Smooth muscle cell (in vitro differentiated cells): ENCODE measurements at regions not wholly inside any gene's neighbourhood (a gene's known extent, or its start where the extent isn't known, plus 50 kb on each side); places are given as distances from the start of the nearest gene placed in this dataset.

Experiments used
- DNase-seq: peaks from one replicate; lab custom pipeline; 2025; ENCODE audit not compliant: unreplicated experiment; lab: John Stamatoyannopoulos, UW
- H2AFZ ChIP-seq: fragments of 200-600 bp; sonication (generic); 2 replicates; pipeline ENCODE4 v1.6.0; 2016; ENCODE audit warnings: antibody characterized with exemption, low read depth, mild to moderate bottlenecking
- H3F3A ChIP-seq: fragments of 200-600 bp; sonication (generic); 2 replicates; pipeline ENCODE4 v1.6.0; 2017; ENCODE audit warnings: antibody characterized with exemption, low read depth
- H3K27ac ChIP-seq: fragments of 200-600 bp; sonication (generic); 2 replicates; pipeline ENCODE4 v1.5.1; 2016; ENCODE audit warnings: low read depth, mild to moderate bottlenecking
- H3K27me3 ChIP-seq: fragments of 200-600 bp; sonication (generic); 2 replicates; pipeline ENCODE4 v1.6.1; 2016; ENCODE audit warnings: low read depth, mild to moderate bottlenecking
- H3K36me3 ChIP-seq: fragments of 200-600 bp; sonication (generic); 2 replicates; pipeline ENCODE4 v1.5.1; 2016; ENCODE audit warnings: low read depth
- H3K4me1 ChIP-seq: fragments of 200-600 bp; sonication (generic); 2 replicates; pipeline ENCODE4 v1.5.1; 2016; ENCODE audit warnings: low read depth
- H3K4me2 ChIP-seq: fragments of 200-600 bp; sonication (generic); 2 replicates; pipeline ENCODE4 v1.6.0; 2016; ENCODE audit warnings: mild to moderate bottlenecking
- H3K4me3 ChIP-seq: fragments of 200-600 bp; sonication (generic); 2 replicates; pipeline ENCODE4 v1.5.1; 2016; ENCODE audit warnings: mild to moderate bottlenecking
- H3K79me2 ChIP-seq: fragments of 200-600 bp; sonication (generic); 2 replicates; pipeline ENCODE4 v1.6.0; 2016; ENCODE audit warnings: low read depth, mild to moderate bottlenecking
- H3K9ac ChIP-seq: fragments of 200-600 bp; sonication (generic); 2 replicates; pipeline ENCODE4 v1.6.0; 2016; ENCODE audit warnings: low read depth
- H3K9me3 ChIP-seq: fragments of 200-600 bp; sonication (generic); replicated peaks from 2 replicates; pipeline ENCODE4 v1.5.1; 2016; ENCODE audit warnings: low read depth
- H4K20me1 ChIP-seq: fragments of 200-600 bp; sonication (generic); 2 replicates; pipeline ENCODE4 v1.6.0; 2016; ENCODE audit warnings: low read depth
- WGBS: methylation state at CpG from one replicate; pipeline ENCODE4 v1.1.7; 2016; ENCODE audit warnings: low lambda C conversion rate; 5-methylcytosine and 5-hydroxymethylcytosine counted together
- TF ChIP-seq, protein P1 (sequence below): fragments of 200-600 bp; sonication (generic); IDR thresholded peaks from 2 replicates; pipeline ENCODE4 v1.5.1; 2017; ENCODE audit warnings: borderline replicate concordance, mild to moderate bottlenecking, antibody characterized with exemption; ENCODE audit not compliant: insufficient read depth, poor library complexity, severe bottlenecking

DNA sequence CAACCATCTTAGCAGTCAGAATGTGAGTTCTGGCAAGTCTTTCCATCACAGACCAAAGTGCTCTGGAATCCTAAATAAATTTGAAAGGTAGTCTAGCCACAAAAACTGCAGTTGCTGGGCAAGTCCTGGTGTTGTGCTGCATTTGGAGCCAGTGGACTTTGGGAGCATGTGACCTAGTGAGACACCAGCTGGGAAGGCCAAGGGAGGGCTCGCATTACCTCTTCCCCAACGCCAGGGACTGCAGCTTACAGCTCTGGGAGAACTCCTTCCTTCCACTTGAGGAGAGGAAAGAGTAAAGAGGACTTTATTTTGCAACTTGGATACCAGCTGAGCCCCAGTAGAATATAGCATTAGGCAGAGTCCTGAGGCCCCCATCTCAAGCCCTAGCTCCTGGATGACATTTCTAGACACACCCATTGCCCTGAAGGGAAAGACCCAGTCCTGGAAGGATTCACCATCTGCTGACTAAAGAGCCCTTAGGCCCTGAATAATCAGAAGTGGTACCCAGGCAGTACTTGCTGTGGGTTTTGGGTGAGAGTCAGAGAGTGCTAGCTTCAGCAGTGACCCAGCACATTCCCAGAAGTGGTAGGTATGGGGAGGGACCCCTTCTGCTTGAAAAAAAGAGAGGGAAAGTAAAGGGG is 190.7 kb downstream of the NUF2 start:
- no peaks in the 10 kb centered on the region for H3K79me2 ChIP-seq
- TF ChIP-seq, protein P1, sequence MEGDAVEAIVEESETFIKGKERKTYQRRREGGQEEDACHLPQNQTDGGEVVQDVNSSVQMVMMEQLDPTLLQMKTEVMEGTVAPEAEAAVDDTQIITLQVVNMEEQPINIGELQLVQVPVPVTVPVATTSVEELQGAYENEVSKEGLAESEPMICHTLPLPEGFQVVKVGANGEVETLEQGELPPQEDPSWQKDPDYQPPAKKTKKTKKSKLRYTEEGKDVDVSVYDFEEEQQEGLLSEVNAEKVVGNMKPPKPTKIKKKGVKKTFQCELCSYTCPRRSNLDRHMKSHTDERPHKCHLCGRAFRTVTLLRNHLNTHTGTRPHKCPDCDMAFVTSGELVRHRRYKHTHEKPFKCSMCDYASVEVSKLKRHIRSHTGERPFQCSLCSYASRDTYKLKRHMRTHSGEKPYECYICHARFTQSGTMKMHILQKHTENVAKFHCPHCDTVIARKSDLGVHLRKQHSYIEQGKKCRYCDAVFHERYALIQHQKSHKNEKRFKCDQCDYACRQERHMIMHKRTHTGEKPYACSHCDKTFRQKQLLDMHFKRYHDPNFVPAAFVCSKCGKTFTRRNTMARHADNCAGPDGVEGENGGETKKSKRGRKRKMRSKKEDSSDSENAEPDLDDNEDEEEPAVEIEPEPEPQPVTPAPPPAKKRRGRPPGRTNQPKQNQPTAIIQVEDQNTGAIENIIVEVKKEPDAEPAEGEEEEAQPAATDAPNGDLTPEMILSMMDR, result no peak
- H3K4me1 ChIP-seq, result no peaks in the 10 kb centered on the region
- H3F3A ChIP-seq, result no peaks in the 10 kb centered on the region
- no peaks in the 10 kb centered on the region for H3K27me3 ChIP-seq
- H3K9ac ChIP-seq, result no peak overlapping the region
- no peak overlapping the region for H3K27ac ChIP-seq
- no peak overlapping the region for H3K4me2 ChIP-seq
- no peak for DNase-seq
- no peaks in the 10 kb centered on the region for H4K20me1 ChIP-seq
- no peak overlapping the region for H3K4me3 ChIP-seq
- WGBS, result 86% methylated on average over 2 of the region's 2 CpGs
- no peak overlapping the region for H2AFZ ChIP-seq
- H3K9me3 ChIP-seq, result no peaks in the 10 kb centered on the region
- no peaks in the 10 kb centered on the region for H3K36me3 ChIP-seq

- no peak overlapping the region for H3K9ac ChIP-seq
- H3K79me2 ChIP-seq, result no peaks in the 10 kb centered on the region
- no peak overlapping the region for H3K4me3 ChIP-seq
- no peaks in the 10 kb centered on the region for H3K27me3 ChIP-seq
- TF ChIP-seq, protein P1, result no peak
- no peak overlapping the region for H2AFZ ChIP-seq
- 87% methylated on average over 7 of the region's 7 CpGs for WGBS
- no peaks in the 10 kb centered on the region for H3K4me1 ChIP-seq
- no peak for DNase-seq
- no peaks in the 10 kb centered on the region for H3F3A ChIP-seq
- H4K20me1 ChIP-seq, result no peaks in the 10 kb centered on the region
- H3K36me3 ChIP-seq, result no peaks in the 10 kb centered on the region
- H3K9me3 ChIP-seq, result no peaks in the 10 kb centered on the region
- no peak overlapping the region for H3K27ac ChIP-seq
- no peak overlapping the region for H3K4me2 ChIP-seq
These were observed 201.7 kb downstream of the NUF2 start for GRCh38 chr1:163523375-163524029.

- Histone ChIP-seq H3K4me2 (no peak overlapping the region), H3K27ac (no peak overlapping the region), H3F3A (no peaks in the 10 kb centered on the region), H4K20me1 (no peaks in the 10 kb centered on the region), H3K4me1 (no peaks in the 10 kb centered on the region), H3K9me3 (no peaks in the 10 kb centered on the region), H3K27me3 (no peaks in the 10 kb centered on the region), H3K9ac (no peak overlapping the region), H3K36me3 (no peaks in the 10 kb centered on the region), H2AFZ (no peak overlapping the region), H3K4me3 (no peak overlapping the region), H3K79me2 (no peaks in the 10 kb centered on the region)
- TF ChIP-seq, protein P1, result peak; percentile 66
- DNase-seq, result no peak
- WGBS, result 53% methylated on average over 2 of the region's 2 CpGs
These were observed 207.1 kb downstream of the NUF2 start for GRCh38 chr1:163528710-163529348.

- H3K36me3 ChIP-seq, result no peaks in the 10 kb centered on the region
- H3K4me1 ChIP-seq, result no peaks in the 10 kb centered on the region
- no peaks in the 10 kb centered on the region for H3K79me2 ChIP-seq
- no peaks in the 10 kb centered on the region for H3K9me3 ChIP-seq
- H3K4me3 ChIP-seq, result no peak overlapping the region
- H2AFZ ChIP-seq, result no peak overlapping the region
- H3K4me2 ChIP-seq, result no peak overlapping the region
- no peaks in the 10 kb centered on the region for H3K27me3 ChIP-seq
- no peak for DNase-seq
- no peaks in the 10 kb centered on the region for H3F3A ChIP-seq
- H3K9ac ChIP-seq, result no peak overlapping the region
- no peaks in the 10 kb centered on the region for H4K20me1 ChIP-seq
- WGBS, result 89% methylated on average over 2 of the region's 2 CpGs
- TF ChIP-seq, protein P1, result no peak
- H3K27ac ChIP-seq, result no peak overlapping the region
These were observed 209.6 kb downstream of the NUF2 start for GRCh38 chr1:163531345-163531744.
